ENCODE measurements at regions not wholly inside any gene's neighbourhood (a gene's known extent, or its start where the extent isn't known, plus 50 kb on each side); places are given as distances from the start of the nearest gene placed in this dataset.

GRCh38 chr9:28882529-28882928, 1309.2 kb upstream of the C9orf72 start:
- H3K4me1 Mint-ChIP-seq (ENCODE audit: low read depth) = no peaks in the 10 kb centered on the region
- no peak for DNase-seq
- H3K9me3 Mint-ChIP-seq = no peaks in the 10 kb centered on the region
- H3K27me3 Mint-ChIP-seq (ENCODE audit: low read depth) = no peaks in the 10 kb centered on the region
- no peak overlapping the region for H3K4me3 Mint-ChIP-seq
- no peaks in the 10 kb centered on the region for H3K36me3 Mint-ChIP-seq (ENCODE audit: insufficient read depth)
- no peak for ATAC-seq

- ATAC-seq (no peak), DNase-seq (no peak)
- H3K4me3 Mint-ChIP-seq = no peak overlapping the region
- H3K4me1 Mint-ChIP-seq (ENCODE audit: low read depth) = no peaks in the 10 kb centered on the region
- H3K9me3 Mint-ChIP-seq = no peaks in the 10 kb centered on the region
- no peaks in the 10 kb centered on the region for H3K36me3 Mint-ChIP-seq (ENCODE audit: insufficient read depth)
- H3K27me3 Mint-ChIP-seq (ENCODE audit: low read depth) = no peaks in the 10 kb centered on the region
Observed at GRCh38 chr9:28883234-28883633, 1310.0 kb upstream of the C9orf72 start.

GRCh38 chr9:28887188-28887884, 1314.1 kb upstream of the C9orf72 start:
- no peaks in the 10 kb centered on the region for H3K27me3 Mint-ChIP-seq (ENCODE audit: low read depth)
- no peaks in the 10 kb centered on the region for H3K9me3 Mint-ChIP-seq
- ATAC-seq (no peak), DNase-seq (no peak)
- no peaks in the 10 kb centered on the region for H3K4me1 Mint-ChIP-seq (ENCODE audit: low read depth)
- no peaks in the 10 kb centered on the region for H3K36me3 Mint-ChIP-seq (ENCODE audit: insufficient read depth)
- H3K4me3 Mint-ChIP-seq = no peak overlapping the region

DNA sequence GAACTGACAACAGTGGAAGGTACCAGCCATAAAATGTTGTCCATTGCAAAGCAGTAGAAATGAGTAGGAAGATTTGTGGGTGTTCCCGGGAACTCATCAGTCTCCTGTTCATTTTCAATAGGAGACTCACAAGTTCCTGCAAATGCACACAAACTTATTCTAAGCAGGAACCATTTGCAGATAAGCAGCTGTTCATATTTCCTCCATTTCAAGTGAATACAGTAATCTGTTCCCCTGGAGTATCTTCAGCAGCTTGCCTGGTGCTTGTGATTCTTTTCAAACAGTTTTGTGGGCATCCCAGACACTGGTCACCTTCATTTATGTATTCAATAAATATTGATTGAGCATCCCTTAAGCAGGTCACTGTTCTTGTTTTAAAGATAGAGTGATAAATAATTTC, 1315.5 kb upstream of the C9orf72 start:
- H3K4me1 Mint-ChIP-seq (ENCODE audit: low read depth) = no peaks in the 10 kb centered on the region

GRCh38 chr9:28892538-28892937, 1319.3 kb upstream of the C9orf72 start:
- Mint-ChIP-seq H3K4me3 (no peak overlapping the region), H3K9me3 (peaks cover 6% of the 10 kb centered on the region), H3K27me3 (ENCODE audit: low read depth) (no peaks in the 10 kb centered on the region), H3K4me1 (ENCODE audit: low read depth) (no peaks in the 10 kb centered on the region), H3K36me3 (ENCODE audit: insufficient read depth) (no peaks in the 10 kb centered on the region)
- ATAC-seq (no peak), DNase-seq (no peak)

More for the DNA sequence above, 1315.5 kb upstream of the C9orf72 start:
- Mint-ChIP-seq H3K36me3 (ENCODE audit: insufficient read depth) (no peaks in the 10 kb centered on the region), H3K9me3 (no peaks in the 10 kb centered on the region), H3K27me3 (ENCODE audit: low read depth) (no peaks in the 10 kb centered on the region), H3K4me3 (no peak overlapping the region)
- no peak for ATAC-seq
- DNase-seq = no peak

GRCh38 chr9:28899267-28899666, 1326.0 kb upstream of the C9orf72 start:
- H3K4me1 Mint-ChIP-seq (ENCODE audit: low read depth) = no peaks in the 10 kb centered on the region
- H3K4me3 Mint-ChIP-seq = no peak overlapping the region
- H3K36me3 Mint-ChIP-seq (ENCODE audit: insufficient read depth) = no peaks in the 10 kb centered on the region
- H3K27me3 Mint-ChIP-seq (ENCODE audit: low read depth) = no peaks in the 10 kb centered on the region
- ATAC-seq (no peak), DNase-seq (no peak)
- H3K9me3 Mint-ChIP-seq = peaks cover 9% of the 10 kb centered on the region

DNA sequence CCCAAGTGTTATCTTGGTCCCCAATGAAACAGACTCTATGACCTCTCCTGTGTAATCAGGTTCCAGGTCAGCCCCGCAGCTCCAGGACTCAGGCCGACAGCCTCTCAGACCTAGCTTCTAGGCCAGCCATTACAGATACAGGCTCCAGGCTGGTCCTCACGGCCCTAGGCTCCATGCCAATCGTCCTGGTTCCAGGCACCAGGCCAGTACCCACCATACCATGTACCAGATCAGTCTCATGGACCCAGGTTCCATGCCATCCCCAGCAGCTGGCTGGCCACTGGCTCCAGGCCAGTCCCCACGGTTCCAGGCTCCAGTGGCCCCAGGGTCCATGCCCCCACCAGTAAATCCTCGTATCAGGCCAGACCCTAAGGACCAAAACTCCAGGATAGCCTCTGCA, 1326.6 kb upstream of the C9orf72 start:
- no peaks in the 10 kb centered on the region for H3K4me1 Mint-ChIP-seq (ENCODE audit: low read depth)
- H3K4me3 Mint-ChIP-seq = no peak overlapping the region
- H3K27me3 Mint-ChIP-seq (ENCODE audit: low read depth) = no peaks in the 10 kb centered on the region
- peaks cover 9% of the 10 kb centered on the region for H3K9me3 Mint-ChIP-seq
- ATAC-seq (no peak), DNase-seq (no peak)
- H3K36me3 Mint-ChIP-seq (ENCODE audit: insufficient read depth) = no peaks in the 10 kb centered on the region

DNA sequence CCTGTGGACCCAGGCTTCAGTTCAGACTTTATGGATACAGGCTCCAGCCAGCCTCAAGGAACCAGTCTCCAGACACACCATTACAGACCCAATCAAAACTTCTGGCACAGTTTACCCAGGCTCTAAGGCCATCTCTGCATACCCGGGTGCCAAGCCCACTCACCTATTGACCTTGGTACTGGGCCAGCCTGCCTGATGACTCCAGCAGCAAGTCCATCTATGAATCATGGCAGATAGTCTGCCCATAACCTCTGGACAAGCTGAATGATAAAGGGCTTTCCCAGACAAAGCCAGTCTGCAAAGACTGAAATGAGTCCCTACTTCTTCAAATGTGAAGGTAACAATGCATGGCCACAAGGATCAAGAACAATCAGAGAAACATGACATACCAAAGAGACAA, 1327.1 kb upstream of the C9orf72 start:
- Mint-ChIP-seq H3K9me3 (peaks cover 6% of the 10 kb centered on the region), H3K4me1 (ENCODE audit: low read depth) (no peaks in the 10 kb centered on the region), H3K4me3 (no peak overlapping the region), H3K36me3 (ENCODE audit: insufficient read depth) (no peaks in the 10 kb centered on the region), H3K27me3 (ENCODE audit: low read depth) (no peaks in the 10 kb centered on the region)
- no peak for ATAC-seq
- no peak for DNase-seq

GRCh38 chr9:28909526-28909925, 1336.2 kb upstream of the C9orf72 start:
- H3K27me3 Mint-ChIP-seq (ENCODE audit: low read depth) = no peaks in the 10 kb centered on the region
- H3K36me3 Mint-ChIP-seq (ENCODE audit: insufficient read depth) = no peaks in the 10 kb centered on the region
- no peaks in the 10 kb centered on the region for H3K4me1 Mint-ChIP-seq (ENCODE audit: low read depth)
- no peak overlapping the region for H3K4me3 Mint-ChIP-seq
- no peak for DNase-seq
- no peak for ATAC-seq
- H3K9me3 Mint-ChIP-seq = no peaks in the 10 kb centered on the region

DNA sequence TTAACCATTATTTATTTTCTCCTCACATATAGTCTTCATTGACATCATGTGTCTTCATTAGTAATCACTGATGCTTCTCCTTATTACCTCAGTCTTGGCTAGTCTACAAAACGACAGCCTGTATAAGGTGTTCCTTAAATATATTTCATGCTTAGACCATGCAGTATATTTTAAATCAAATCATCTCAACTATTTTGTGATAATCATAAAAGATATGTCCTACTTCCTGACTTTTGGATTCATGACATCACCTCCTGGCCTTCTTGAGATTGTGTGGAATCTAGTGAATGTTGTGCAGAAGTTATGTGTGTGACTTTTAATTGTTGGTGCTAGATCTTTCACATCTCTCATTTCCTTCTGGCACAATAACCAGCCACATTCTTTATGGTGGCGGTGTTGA, 1339.3 kb upstream of the C9orf72 start:
- H3K4me3 Mint-ChIP-seq = no peak overlapping the region
- H3K27me3 Mint-ChIP-seq (ENCODE audit: low read depth) = no peaks in the 10 kb centered on the region
- no peak for ATAC-seq
- no peak for DNase-seq
- no peaks in the 10 kb centered on the region for H3K9me3 Mint-ChIP-seq
- H3K4me1 Mint-ChIP-seq (ENCODE audit: low read depth) = no peaks in the 10 kb centered on the region
- H3K36me3 Mint-ChIP-seq (ENCODE audit: insufficient read depth) = no peaks in the 10 kb centered on the region

DNA sequence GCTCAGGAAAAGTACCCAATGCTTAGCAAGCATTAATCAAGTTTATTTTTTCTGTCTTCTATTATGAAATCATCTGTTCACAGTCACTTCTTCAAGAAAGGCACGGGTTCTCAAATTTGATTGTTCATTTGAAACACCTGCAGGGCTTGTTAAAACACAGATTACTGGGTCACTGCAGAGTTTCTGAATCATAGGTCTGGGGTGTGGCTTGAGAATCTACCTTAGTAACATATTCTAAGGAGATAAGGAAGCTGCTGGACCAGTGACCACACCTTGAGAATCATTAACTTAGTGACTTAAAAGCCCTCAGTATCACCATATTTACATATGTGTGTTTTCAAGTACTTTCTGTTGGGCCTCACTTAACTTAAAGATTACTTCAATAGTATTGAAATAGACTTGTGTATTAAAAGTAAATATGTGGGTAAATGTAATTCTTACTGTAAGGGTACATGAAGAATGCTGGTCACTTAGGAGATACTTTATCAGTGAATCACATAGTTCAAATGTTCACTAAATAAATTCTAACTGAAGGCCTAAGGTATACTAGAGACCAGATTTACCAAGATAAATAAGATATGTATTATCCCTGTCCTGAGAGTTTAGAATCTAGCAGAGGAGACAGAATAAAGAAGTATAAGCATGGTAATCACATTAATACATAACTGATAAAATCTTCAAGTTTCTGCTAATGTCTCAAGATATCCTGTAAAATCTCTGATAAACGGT, 1342.1 kb upstream of the C9orf72 start:
- peaks cover 4% of the 10 kb centered on the region for H3K9me3 Mint-ChIP-seq
- no peak overlapping the region for H3K4me3 Mint-ChIP-seq
- DNase-seq = no peak
- H3K27me3 Mint-ChIP-seq (ENCODE audit: low read depth) = no peaks in the 10 kb centered on the region
- no peaks in the 10 kb centered on the region for H3K4me1 Mint-ChIP-seq (ENCODE audit: low read depth)
- no peaks in the 10 kb centered on the region for H3K36me3 Mint-ChIP-seq (ENCODE audit: insufficient read depth)
- no peak for ATAC-seq

GRCh38 chr9:28916348-28916747, 1343.1 kb upstream of the C9orf72 start:
- Mint-ChIP-seq H3K9me3 (peaks cover 10% of the 10 kb centered on the region), H3K4me3 (no peak overlapping the region), H3K4me1 (ENCODE audit: low read depth) (no peaks in the 10 kb centered on the region), H3K27me3 (ENCODE audit: low read depth) (no peaks in the 10 kb centered on the region), H3K36me3 (ENCODE audit: insufficient read depth) (no peaks in the 10 kb centered on the region)
- DNase-seq (no peak), ATAC-seq (no peak)

DNA sequence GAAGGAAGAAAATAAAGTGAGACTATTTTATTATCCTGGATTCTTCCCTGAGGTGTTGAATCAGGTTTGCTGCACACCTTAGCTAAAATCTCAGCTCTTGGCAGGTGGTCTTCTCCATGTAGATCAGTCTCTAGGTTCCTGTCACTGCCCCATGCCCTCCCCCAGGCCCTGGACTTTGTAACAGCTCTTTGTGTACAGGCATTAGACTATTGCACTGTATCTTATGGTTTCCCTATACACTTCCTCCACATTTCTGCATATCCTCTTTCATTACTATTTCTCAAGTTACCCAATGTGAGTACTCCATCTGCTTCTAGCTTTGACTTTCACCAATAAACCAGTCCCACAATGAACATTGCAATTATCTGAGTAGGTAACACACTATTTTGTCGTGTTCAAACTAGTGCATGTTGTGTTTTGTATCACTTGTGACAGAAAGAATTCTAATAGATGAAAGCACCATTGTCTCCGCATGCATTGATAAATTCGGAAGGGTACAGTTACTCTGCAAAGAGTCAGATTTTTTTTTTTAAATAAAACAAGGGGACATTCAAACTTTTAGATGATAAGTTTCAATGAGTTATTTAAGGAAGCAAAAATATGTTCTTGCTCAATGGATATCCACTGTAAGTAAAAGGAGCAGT, 1348.7 kb upstream of the C9orf72 start:
- H3K9me3 Mint-ChIP-seq = peaks cover 13% of the 10 kb centered on the region
- H3K27me3 Mint-ChIP-seq (ENCODE audit: low read depth) = no peaks in the 10 kb centered on the region
- DNase-seq (no peak), ATAC-seq (no peak)
- H3K36me3 Mint-ChIP-seq (ENCODE audit: insufficient read depth) = no peaks in the 10 kb centered on the region
- H3K4me3 Mint-ChIP-seq = no peak overlapping the region
- H3K4me1 Mint-ChIP-seq (ENCODE audit: low read depth) = no peaks in the 10 kb centered on the region

DNA sequence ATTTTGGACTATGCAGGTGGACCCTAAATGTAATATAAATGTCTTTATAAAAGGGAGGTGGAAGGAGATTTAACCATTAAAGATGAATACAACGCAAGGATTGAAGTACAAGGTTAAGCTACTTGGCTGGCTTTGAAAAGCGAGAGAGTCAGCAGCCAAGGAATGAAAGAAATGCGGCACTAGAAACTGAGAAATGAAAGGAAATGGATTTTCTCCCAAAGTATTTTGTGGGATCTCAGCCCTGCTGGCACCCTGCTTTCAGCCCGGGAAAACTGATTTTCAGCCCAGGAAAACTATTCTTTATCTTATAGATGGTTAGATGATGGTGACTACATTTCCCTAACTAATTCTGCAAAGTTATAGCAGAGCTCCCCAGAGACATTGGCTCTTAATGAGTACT, 1349.6 kb upstream of the C9orf72 start:
- Mint-ChIP-seq H3K4me1 (ENCODE audit: low read depth) (no peaks in the 10 kb centered on the region), H3K4me3 (no peak overlapping the region), H3K27me3 (ENCODE audit: low read depth) (no peaks in the 10 kb centered on the region), H3K36me3 (ENCODE audit: insufficient read depth) (no peaks in the 10 kb centered on the region), H3K9me3 (peaks cover 12% of the 10 kb centered on the region)
- ATAC-seq (no peak), DNase-seq (no peak)

GRCh38 chr9:28923351-28923750, 1350.1 kb upstream of the C9orf72 start:
- H3K27me3 Mint-ChIP-seq (ENCODE audit: low read depth) = no peaks in the 10 kb centered on the region
- no peaks in the 10 kb centered on the region for H3K4me1 Mint-ChIP-seq (ENCODE audit: low read depth)
- ATAC-seq (no peak), DNase-seq (no peak)
- H3K36me3 Mint-ChIP-seq (ENCODE audit: insufficient read depth) = no peaks in the 10 kb centered on the region
- H3K9me3 Mint-ChIP-seq = peaks cover 9% of the 10 kb centered on the region
- no peak overlapping the region for H3K4me3 Mint-ChIP-seq

Data from activated T-cell treated with anti-CD3 and anti-CD28 coated beads, Interleukin-2, amount 50 U/mL, for 4 hours (primary cell).